Fibroblast of lung (primary cell): ENCODE measurements at regions not wholly inside any gene's neighbourhood (a gene's known extent, or its start where the extent isn't known, plus 50 kb on each side); places are given as distances from the start of the nearest gene placed in this dataset.

ENCODE experiments used
- DNase-seq, 2 donors: peaks; one replicate each; pipeline versions ENCODE4 v3.0.0 to v3.0.0-alpha.2; 2010; ENCODE audit warnings: low read depth in 2 of 2
- H2AFZ ChIP-seq: 2 replicates; pipeline ENCODE4 v1.5.1; 2012; ENCODE audit warnings: low read length, control low read depth, inconsistent platforms
- H3K27ac ChIP-seq: 2 replicates; pipeline ENCODE4 v1.5.1; 2011; ENCODE audit warnings: low read length, control low read depth; ENCODE audit not compliant: insufficient read depth
- H3K27me3 ChIP-seq: 2 replicates; pipeline ENCODE4 v1.5.1; 2011; ENCODE audit warnings: mild to moderate bottlenecking, low read length; ENCODE audit not compliant: control insufficient read depth, insufficient read depth
- H3K36me3 ChIP-seq: 2 replicates; pipeline ENCODE4 v1.5.1; 2011; ENCODE audit warnings: low read length; ENCODE audit not compliant: control insufficient read depth, insufficient read depth
- H3K4me1 ChIP-seq: 2 replicates; pipeline ENCODE4 v1.5.1; 2011; ENCODE audit warnings: low read length; ENCODE audit not compliant: control insufficient read depth, insufficient read depth; ENCODE audit errors: extremely low read depth
- H3K4me2 ChIP-seq: 2 replicates; pipeline ENCODE4 v1.5.1; 2011; ENCODE audit warnings: low read length, control low read depth; ENCODE audit not compliant: insufficient read depth; ENCODE audit errors: extremely low read depth
- H3K4me3 ChIP-seq, 4 experiments: fragments of 200-600 bp in 1 of 4; sonication (generic) in 1 of 4; replicated peaks in 1 of 4; 2 replicates each; pipeline ENCODE4 v1.5.1; 2011 to 2016; ENCODE audit warnings: low read length in 4 of 4, low read depth in 3 of 4, mild to moderate bottlenecking in 3 of 4, control low read depth in 2 of 4, inconsistent platforms in 1 of 4, mixed read lengths in 1 of 4; ENCODE audit not compliant: insufficient read depth in 1 of 4; ENCODE audit errors: control extremely low read depth in 1 of 4
- H3K79me2 ChIP-seq: 2 replicates; pipeline ENCODE4 v1.5.1; 2012; ENCODE audit warnings: mild to moderate bottlenecking, low read length, inconsistent platforms; ENCODE audit not compliant: control insufficient read depth, insufficient read depth
- H3K9ac ChIP-seq: 2 replicates; pipeline ENCODE4 v1.5.1; 2011; ENCODE audit warnings: mild to moderate bottlenecking, low read length, control low read depth; ENCODE audit not compliant: insufficient read depth
- H3K9me3 ChIP-seq: 2 replicates; pipeline ENCODE4 v1.5.1; 2012; ENCODE audit warnings: low read depth, low read length; ENCODE audit not compliant: control insufficient read depth, insufficient read depth
- H4K20me1 ChIP-seq: 2 replicates; pipeline ENCODE4 v1.5.1; 2011; ENCODE audit warnings: low read length; ENCODE audit not compliant: control insufficient read depth, insufficient read depth; ENCODE audit errors: extremely low read depth
- EZH2 ChIP-seq: IDR thresholded peaks from 2 replicates; pipeline ENCODE4 v1.5.1; 2012; ENCODE audit warnings: low read length, control low read depth, mild to moderate bottlenecking; ENCODE audit errors: missing control alignments
- TF ChIP-seq, protein P1 (sequence below), 2 donors: IDR thresholded peaks in 1 of 2; conservative IDR thresholded peaks in 1 of 2; 1 replicate in 1 of 2; 2 replicates in 1 of 2; pipeline ENCODE4 v1.5.1; 2011 to 2012; ENCODE audit warnings: low read length in 2 of 2, control low read depth in 1 of 2, inconsistent platforms in 1 of 2, low read depth in 1 of 2, mild to moderate bottlenecking in 1 of 2

DNA sequence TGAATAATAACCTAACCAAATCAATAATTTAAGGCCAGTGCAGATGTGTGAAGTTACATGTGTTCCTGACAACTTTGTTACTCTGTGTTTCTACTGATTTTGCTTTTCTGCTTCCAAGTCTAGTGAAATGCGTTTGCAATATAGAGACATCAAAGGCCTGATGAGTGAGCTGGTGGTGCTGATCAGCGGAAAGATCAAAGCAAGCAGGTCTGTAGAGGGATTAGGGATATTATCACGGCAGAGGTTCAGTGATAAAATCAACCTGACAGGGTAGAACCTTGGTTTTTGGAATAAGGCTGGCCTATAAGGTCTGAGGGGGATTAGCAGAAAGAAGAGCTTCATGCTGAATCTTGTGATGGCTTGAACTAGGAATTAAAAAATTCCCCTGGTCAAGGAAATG is 111.7 kb downstream of the EDEM1 start:
- TF ChIP-seq, protein P1, sequence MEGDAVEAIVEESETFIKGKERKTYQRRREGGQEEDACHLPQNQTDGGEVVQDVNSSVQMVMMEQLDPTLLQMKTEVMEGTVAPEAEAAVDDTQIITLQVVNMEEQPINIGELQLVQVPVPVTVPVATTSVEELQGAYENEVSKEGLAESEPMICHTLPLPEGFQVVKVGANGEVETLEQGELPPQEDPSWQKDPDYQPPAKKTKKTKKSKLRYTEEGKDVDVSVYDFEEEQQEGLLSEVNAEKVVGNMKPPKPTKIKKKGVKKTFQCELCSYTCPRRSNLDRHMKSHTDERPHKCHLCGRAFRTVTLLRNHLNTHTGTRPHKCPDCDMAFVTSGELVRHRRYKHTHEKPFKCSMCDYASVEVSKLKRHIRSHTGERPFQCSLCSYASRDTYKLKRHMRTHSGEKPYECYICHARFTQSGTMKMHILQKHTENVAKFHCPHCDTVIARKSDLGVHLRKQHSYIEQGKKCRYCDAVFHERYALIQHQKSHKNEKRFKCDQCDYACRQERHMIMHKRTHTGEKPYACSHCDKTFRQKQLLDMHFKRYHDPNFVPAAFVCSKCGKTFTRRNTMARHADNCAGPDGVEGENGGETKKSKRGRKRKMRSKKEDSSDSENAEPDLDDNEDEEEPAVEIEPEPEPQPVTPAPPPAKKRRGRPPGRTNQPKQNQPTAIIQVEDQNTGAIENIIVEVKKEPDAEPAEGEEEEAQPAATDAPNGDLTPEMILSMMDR (conservative IDR thresholded peaks at IDR 0.05 in 1 of 2, IDR thresholded peaks at IDR 0.05 in 1 of 2; ENCODE audit: low read depth in 1 of 2, low read length in 2 of 2) = no peak
- TF ChIP-seq EZH2 = no peak
- H3K27ac ChIP-seq = no peak overlapping the region
- no peak overlapping the region for H3K9ac ChIP-seq

DNA sequence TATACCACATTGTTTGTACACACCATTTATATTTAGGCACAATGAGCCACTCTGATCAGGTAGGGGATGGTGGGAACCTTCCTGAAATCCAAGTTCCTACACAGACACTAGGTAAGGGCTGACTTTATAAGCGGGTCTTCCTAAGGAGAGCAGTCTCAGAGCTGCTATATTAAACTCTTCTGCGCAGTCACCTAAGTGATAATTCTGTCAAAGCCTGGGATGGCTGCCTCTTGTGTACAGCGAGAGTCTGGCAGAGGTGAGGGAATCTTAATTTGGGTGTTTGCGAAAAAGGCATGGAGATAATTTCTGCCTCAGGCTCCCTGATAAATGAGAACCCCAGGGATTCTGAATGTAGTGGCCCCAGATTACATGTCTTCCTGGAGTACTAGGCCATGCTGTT is 113.1 kb downstream of the EDEM1 start:
- no peak overlapping the region for H3K4me2 ChIP-seq
- no peak for DNase-seq
- H3K36me3 ChIP-seq = no peaks in the 10 kb centered on the region
- H4K20me1 ChIP-seq = no peaks in the 10 kb centered on the region
- TF ChIP-seq EZH2 = no peak
- TF ChIP-seq, protein P1 (conservative IDR thresholded peaks at IDR 0.05 in 1 of 2, IDR thresholded peaks at IDR 0.05 in 1 of 2; ENCODE audit: low read depth in 1 of 2, low read length in 2 of 2) = no peak
- H3K4me1 ChIP-seq = no peaks in the 10 kb centered on the region
- no peak overlapping the region for H3K27ac ChIP-seq
- H3K79me2 ChIP-seq = no peaks in the 10 kb centered on the region
- H3K27me3 ChIP-seq = no peaks in the 10 kb centered on the region
- no peak overlapping the region for H2AFZ ChIP-seq
- no peaks in the 10 kb centered on the region for H3K9me3 ChIP-seq
- no peak overlapping the region for H3K4me3 ChIP-seq
- no peak overlapping the region for H3K9ac ChIP-seq

More for the DNA sequence above, 111.7 kb downstream of the EDEM1 start:
- DNase-seq = no peak
- Histone ChIP-seq H3K4me3 (no peak overlapping the region), H4K20me1 (no peaks in the 10 kb centered on the region), H3K36me3 (no peaks in the 10 kb centered on the region), H3K9me3 (no peaks in the 10 kb centered on the region), H2AFZ (no peak overlapping the region), H3K4me2 (no peak overlapping the region), H3K79me2 (no peaks in the 10 kb centered on the region), H3K27me3 (no peaks in the 10 kb centered on the region), H3K4me1 (no peaks in the 10 kb centered on the region)

DNA sequence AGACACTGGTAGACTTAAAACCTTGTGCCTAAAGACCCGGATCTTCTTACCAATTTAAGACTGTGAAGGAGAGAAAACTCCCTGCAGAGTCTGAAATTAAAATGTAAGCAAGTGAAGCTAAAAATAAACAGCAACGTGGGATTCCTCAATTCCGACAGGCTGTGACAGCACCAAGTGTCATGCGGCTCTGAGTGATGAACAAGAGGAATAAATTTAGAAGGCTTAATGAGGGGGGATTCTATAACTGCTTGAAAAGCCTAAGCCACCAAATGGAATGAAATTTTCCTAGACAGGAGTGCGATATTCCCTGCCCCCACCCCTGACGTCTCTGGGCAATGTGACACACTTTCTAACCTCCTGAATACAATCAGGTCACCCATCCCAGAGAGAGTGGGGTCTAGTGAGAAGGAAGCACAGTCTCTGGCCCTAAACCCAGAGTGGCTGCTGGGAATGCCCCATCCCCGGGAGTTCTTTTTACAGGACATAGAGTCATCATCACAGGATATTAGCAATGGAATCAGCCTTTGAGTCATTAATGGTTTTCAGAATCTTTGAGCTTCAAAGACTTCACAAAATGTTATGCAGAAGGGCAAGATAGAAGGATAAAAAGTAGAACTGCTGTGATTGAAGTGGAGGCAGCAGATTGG is 114.3 kb downstream of the EDEM1 start:
- no peak overlapping the region for H3K27ac ChIP-seq
- H4K20me1 ChIP-seq = no peaks in the 10 kb centered on the region
- TF ChIP-seq EZH2 = no peak
- TF ChIP-seq, protein P1 (conservative IDR thresholded peaks at IDR 0.05 in 1 of 2, IDR thresholded peaks at IDR 0.05 in 1 of 2; ENCODE audit: low read depth in 1 of 2, low read length in 2 of 2) = no peak
- no peak overlapping the region for H3K9ac ChIP-seq
- H3K9me3 ChIP-seq = no peaks in the 10 kb centered on the region
- no peak overlapping the region for H3K4me3 ChIP-seq
- no peaks in the 10 kb centered on the region for H3K27me3 ChIP-seq
- H3K36me3 ChIP-seq = no peaks in the 10 kb centered on the region
- H2AFZ ChIP-seq = peak overlapping the region; percentile 36
- H3K79me2 ChIP-seq = no peaks in the 10 kb centered on the region
- H3K4me2 ChIP-seq = no peak overlapping the region
- no peaks in the 10 kb centered on the region for H3K4me1 ChIP-seq
- DNase-seq = no peak
